ENCODE measurements at regions not wholly inside any gene's neighbourhood (a gene's known extent, or its start where the extent isn't known, plus 50 kb on each side); places are given as distances from the start of the nearest gene placed in this dataset.

- H3K27ac ChIP-seq: no peak overlapping the region
- no peaks in the 10 kb centered on the region for H3K27me3 ChIP-seq (replicated peaks; ENCODE audit: insufficient read depth)
- WGBS: 61% methylated on average over 2 of the region's 2 CpGs
- H3K36me3 ChIP-seq: no peaks in the 10 kb centered on the region
- no peak overlapping the region for H3K4me3 ChIP-seq
- no peaks in the 10 kb centered on the region for H3K4me1 ChIP-seq (replicated peaks)
- intact Hi-C loops (cut with DNase I): no loop called here
- DNase-seq (ENCODE audit: low spot score): no peak
- H3K9me3 ChIP-seq: no peaks in the 10 kb centered on the region
- TF ChIP-seq, protein P1, sequence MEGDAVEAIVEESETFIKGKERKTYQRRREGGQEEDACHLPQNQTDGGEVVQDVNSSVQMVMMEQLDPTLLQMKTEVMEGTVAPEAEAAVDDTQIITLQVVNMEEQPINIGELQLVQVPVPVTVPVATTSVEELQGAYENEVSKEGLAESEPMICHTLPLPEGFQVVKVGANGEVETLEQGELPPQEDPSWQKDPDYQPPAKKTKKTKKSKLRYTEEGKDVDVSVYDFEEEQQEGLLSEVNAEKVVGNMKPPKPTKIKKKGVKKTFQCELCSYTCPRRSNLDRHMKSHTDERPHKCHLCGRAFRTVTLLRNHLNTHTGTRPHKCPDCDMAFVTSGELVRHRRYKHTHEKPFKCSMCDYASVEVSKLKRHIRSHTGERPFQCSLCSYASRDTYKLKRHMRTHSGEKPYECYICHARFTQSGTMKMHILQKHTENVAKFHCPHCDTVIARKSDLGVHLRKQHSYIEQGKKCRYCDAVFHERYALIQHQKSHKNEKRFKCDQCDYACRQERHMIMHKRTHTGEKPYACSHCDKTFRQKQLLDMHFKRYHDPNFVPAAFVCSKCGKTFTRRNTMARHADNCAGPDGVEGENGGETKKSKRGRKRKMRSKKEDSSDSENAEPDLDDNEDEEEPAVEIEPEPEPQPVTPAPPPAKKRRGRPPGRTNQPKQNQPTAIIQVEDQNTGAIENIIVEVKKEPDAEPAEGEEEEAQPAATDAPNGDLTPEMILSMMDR (IDR thresholded peaks at IDR 0.05): no peak
- TF ChIP-seq POLR2AphosphoS5 (IDR thresholded peaks at IDR 0.05) (no peak), POLR2A (IDR thresholded peaks at IDR 0.05) (no peak)
Measured at GRCh38 chr5:108696951-108697715, 50.6 kb upstream of the FER start.

- no peak overlapping the region for H3K4me3 ChIP-seq
- no peaks in the 10 kb centered on the region for H3K36me3 ChIP-seq
- no peak for TF ChIP-seq POLR2A (IDR thresholded peaks at IDR 0.05)
- no peak for TF ChIP-seq POLR2AphosphoS5 (IDR thresholded peaks at IDR 0.05)
- TF ChIP-seq, protein P1 (IDR thresholded peaks at IDR 0.05): no peak
- no peaks in the 10 kb centered on the region for H3K27me3 ChIP-seq (replicated peaks; ENCODE audit: insufficient read depth)
- H3K4me1 ChIP-seq (replicated peaks): no peaks in the 10 kb centered on the region
- no peak overlapping the region for H3K27ac ChIP-seq
- no peak for DNase-seq (ENCODE audit: low spot score)
- no peaks in the 10 kb centered on the region for H3K9me3 ChIP-seq
- 54% methylated on average over 5 of the region's 5 CpGs for WGBS
- intact Hi-C loops (cut with DNase I): no loop called here
Measured at GRCh38 chr5:108696407-108696806, 51.3 kb upstream of the FER start.

- Histone ChIP-seq H3K4me1 (replicated peaks) (no peaks in the 10 kb centered on the region), H3K36me3 (no peaks in the 10 kb centered on the region), H3K27ac (no peak overlapping the region), H3K27me3 (replicated peaks; ENCODE audit: insufficient read depth) (no peaks in the 10 kb centered on the region), H3K4me3 (no peak overlapping the region), H3K9me3 (no peaks in the 10 kb centered on the region)
- DNase-seq (ENCODE audit: low spot score): no peak
- intact Hi-C loops (cut with DNase I): loop anchor here (10.0 kb wide), 1 partner anchor 786 kb away; no protein-coding TSS in a partner anchor
- TF ChIP-seq POLR2A (IDR thresholded peaks at IDR 0.05) (no peak), POLR2AphosphoS5 (IDR thresholded peaks at IDR 0.05) (no peak)
- TF ChIP-seq, protein P1 (IDR thresholded peaks at IDR 0.05): no peak
Measured at GRCh38 chr5:108688485-108688884, 59.2 kb upstream of the FER start.

DNA sequence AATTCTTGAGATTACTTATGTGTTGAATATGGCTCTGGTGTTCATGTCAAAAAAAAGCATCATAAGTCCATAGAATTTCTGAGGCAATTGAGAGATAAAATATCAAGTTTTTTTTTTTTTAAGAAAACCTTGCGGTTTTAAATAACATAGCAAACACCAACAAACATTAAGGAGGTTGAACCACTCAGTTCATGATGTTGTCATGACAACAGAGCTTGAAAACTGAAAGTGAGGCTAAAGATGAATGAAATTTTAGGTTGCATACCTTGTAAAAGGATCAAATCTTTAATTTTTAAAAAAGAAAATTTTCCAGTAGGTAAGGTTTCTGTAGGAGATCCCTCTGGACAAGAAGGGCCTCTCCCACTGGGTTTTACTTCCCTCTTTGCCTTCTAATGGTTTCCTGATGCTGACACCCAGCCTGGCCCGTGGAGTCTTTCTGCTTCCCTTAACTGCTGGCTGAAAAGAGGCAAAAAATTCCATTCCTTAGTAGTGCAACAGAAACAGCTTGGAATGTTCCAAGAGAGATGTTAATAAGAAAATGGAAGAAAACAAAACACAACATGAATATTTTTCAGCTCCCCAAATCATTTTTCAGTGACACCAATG lies 60.0 kb upstream of the FER start:
- no peaks in the 10 kb centered on the region for H3K36me3 ChIP-seq
- 54% methylated on average over 2 of the region's 2 CpGs for WGBS
- no peak overlapping the region for H3K4me3 ChIP-seq
- no peak overlapping the region for H3K27ac ChIP-seq
- H3K27me3 ChIP-seq (replicated peaks; ENCODE audit: insufficient read depth): no peaks in the 10 kb centered on the region
- no peak for DNase-seq (ENCODE audit: low spot score)
- no peak for TF ChIP-seq POLR2AphosphoS5 (IDR thresholded peaks at IDR 0.05)
- no peak for TF ChIP-seq POLR2A (IDR thresholded peaks at IDR 0.05)
- TF ChIP-seq, protein P1 (IDR thresholded peaks at IDR 0.05): no peak
- intact Hi-C loops (cut with DNase I): loop anchor here (10.0 kb wide), 1 partner anchor 787 kb away; no protein-coding TSS in a partner anchor
- H3K9me3 ChIP-seq: no peaks in the 10 kb centered on the region
- H3K4me1 ChIP-seq (replicated peaks): no peaks in the 10 kb centered on the region

All from prostate gland (tissue), 2 donors.